Aorta (tissue), 5 donors: ENCODE measurements at regions not wholly inside any gene's neighbourhood (a gene's known extent, or its start where the extent isn't known, plus 50 kb on each side); places are given as distances from the start of the nearest gene placed in this dataset.

Experiments
- ATAC-seq: fragments of 200-7000 bp; cut with Tn5 transposase; one replicate; pipeline ENCODE4 v1.9.1; 2022; ENCODE audit warnings: moderate library complexity; ENCODE audit not compliant: low FRiP score
- DNase-seq, 2 donors: peaks; one replicate each; pipeline ENCODE4 v3.0.0-alpha.2; 2020
- H3K27ac ChIP-seq, 2 donors: one replicate each; pipeline ENCODE4 v1.5.1; 2013; ENCODE audit warnings: low read length in 2 of 2, mild to moderate bottlenecking in 2 of 2, moderate library complexity in 2 of 2, control low read depth in 1 of 2, inconsistent platforms in 1 of 2, low read depth in 1 of 2
- H3K27me3 ChIP-seq, 2 donors: one replicate each; pipeline ENCODE4 v1.6.1; 2013; ENCODE audit warnings: control low read depth in 1 of 2, low read length in 1 of 2, mild to moderate bottlenecking in 1 of 2, moderate library complexity in 1 of 2; ENCODE audit not compliant: insufficient read depth in 2 of 2, control insufficient read depth in 1 of 2
- H3K36me3 ChIP-seq, 2 donors: one replicate each; pipeline ENCODE4 v1.6.1; 2013; ENCODE audit warnings: control low read depth in 1 of 2, low read length in 1 of 2, mild to moderate bottlenecking in 1 of 2; ENCODE audit not compliant: insufficient read depth in 2 of 2, control insufficient read depth in 1 of 2
- H3K4me1 ChIP-seq, 2 donors: one replicate each; pipeline ENCODE4 v1.6.1; 2013; ENCODE audit warnings: low read length in 2 of 2, control low read depth in 1 of 2, mild to moderate bottlenecking in 1 of 2, moderate library complexity in 1 of 2; ENCODE audit not compliant: insufficient read depth in 2 of 2, control insufficient read depth in 1 of 2
- H3K4me3 ChIP-seq, 2 donors: one replicate each; pipeline ENCODE4 v1.5.1; 2013; ENCODE audit warnings: low read length in 2 of 2, control low read depth in 1 of 2, mild to moderate bottlenecking in 1 of 2
- H3K9me3 ChIP-seq: one replicate; pipeline ENCODE4 v1.6.1; 2013; ENCODE audit warnings: mild to moderate bottlenecking, low read length; ENCODE audit not compliant: control insufficient read depth
- WGBS, 2 donors: extraction: QIAGEN DNeasy Blood & Tissue Kit; methylation state at CpG; one replicate each; pipeline ENCODE4 v1.1.7; 2013; 5-methylcytosine and 5-hydroxymethylcytosine counted together
- intact Hi-C, 2 donors: fragments of 100-400 bp; cut with DNase I; formaldehyde crosslinking; loops; one replicate each; pipeline versions ENCODE4 v1.14.2 to v1.15.0; 2022
- donor health status: healthy with polysubstance abuse.
- donor health status: Bipolar disorder and iron deficiency.
- donor health status: DM: no; HTN: no; CAD: no.
- donor health status: DM: no; HTN: no; CAD: no.
- donor health status: DM: yes; HTN: yes; CAD: no.

- H3K4me3 ChIP-seq: no peak overlapping the region
- H3K27me3 ChIP-seq: no peaks in the 10 kb centered on the region
- ATAC-seq (no peak), DNase-seq (no peak)
- H3K4me1 ChIP-seq: no peaks in the 10 kb centered on the region
- no peak overlapping the region for H3K27ac ChIP-seq
- intact Hi-C loops: no loop called here
- H3K36me3 ChIP-seq: no peaks in the 10 kb centered on the region
- no peaks in the 10 kb centered on the region for H3K9me3 ChIP-seq
These were observed 141.4 kb upstream of the PAK3 start for GRCh38 chrX:110954428-110955100.

- no peak for ATAC-seq
- 47 to 69% methylated on average over 6 of the region's 6 CpGs for WGBS, 2 donors
These were observed 144.3 kb upstream of the PAK3 start for GRCh38 chrX:110951472-110952269.

GRCh38 chrX:110944751-110945675, 149.4 kb upstream of the CHRDL1 start:
- 10 to 32% methylated on average over 22 of the region's 22 CpGs for WGBS, 2 donors
- Histone ChIP-seq H3K36me3 (no peaks in the 10 kb centered on the region), H3K27me3 (no peaks in the 10 kb centered on the region), H3K4me3 (no peak overlapping the region), H3K4me1 (no peaks in the 10 kb centered on the region), H3K27ac (no peak overlapping the region), H3K9me3 (no peaks in the 10 kb centered on the region)
- ATAC-seq (no peak), DNase-seq (no peak)
- intact Hi-C loops: no loop called here

More at GRCh38 chrX:110951472-110952269, 144.3 kb upstream of the PAK3 start:
- DNase-seq: no peak
- no peaks in the 10 kb centered on the region for H3K9me3 ChIP-seq
- no peak overlapping the region for H3K4me3 ChIP-seq
- no peaks in the 10 kb centered on the region for H3K4me1 ChIP-seq
- no peak overlapping the region for H3K27ac ChIP-seq
- intact Hi-C loops: no loop called here
- no peaks in the 10 kb centered on the region for H3K27me3 ChIP-seq
- no peaks in the 10 kb centered on the region for H3K36me3 ChIP-seq

GRCh38 chrX:110944311-110944750, 148.7 kb upstream of the CHRDL1 start:
- DNase-seq (no peak), ATAC-seq (peak; percentile 38)
- H3K27ac ChIP-seq: no peak overlapping the region
- H3K36me3 ChIP-seq: no peaks in the 10 kb centered on the region
- no peaks in the 10 kb centered on the region for H3K27me3 ChIP-seq
- no peak overlapping the region for H3K4me3 ChIP-seq
- 1 to 27% methylated on average over 25 of the region's 25 CpGs for WGBS, 2 donors
- H3K4me1 ChIP-seq: no peaks in the 10 kb centered on the region
- intact Hi-C loops: no loop called here
- no peaks in the 10 kb centered on the region for H3K9me3 ChIP-seq

- intact Hi-C loops: no loop called here
- Histone ChIP-seq H3K27me3 (no peaks in the 10 kb centered on the region), H3K4me3 (no peak overlapping the region), H3K27ac (no peak overlapping the region), H3K4me1 (no peaks in the 10 kb centered on the region), H3K9me3 (no peaks in the 10 kb centered on the region), H3K36me3 (no peaks in the 10 kb centered on the region)
- DNase-seq: no peak
- ATAC-seq: no peak
These were observed 146.3 kb upstream of the CHRDL1 start for GRCh38 chrX:110941906-110942305.

- H3K27ac ChIP-seq: no peak overlapping the region
These were observed 143.5 kb upstream of the CHRDL1 start for GRCh38 chrX:110938977-110939732.

GRCh38 chrX:110924871-110925270, 129.3 kb upstream of the CHRDL1 start:
- Histone ChIP-seq H3K9me3 (no peaks in the 10 kb centered on the region), H3K27ac (no peak overlapping the region), H3K27me3 (no peaks in the 10 kb centered on the region), H3K4me3 (no peak overlapping the region), H3K4me1 (no peaks in the 10 kb centered on the region), H3K36me3 (no peaks in the 10 kb centered on the region)
- intact Hi-C loops: no loop called here
- no peak for DNase-seq
- no peak for ATAC-seq

More at GRCh38 chrX:110938977-110939732, 143.5 kb upstream of the CHRDL1 start:
- H3K9me3 ChIP-seq: no peaks in the 10 kb centered on the region
- no peaks in the 10 kb centered on the region for H3K27me3 ChIP-seq
- no peak for DNase-seq
- WGBS, 2 donors: 61 to 92% methylated on average over 3 of the region's 3 CpGs
- intact Hi-C loops: no loop called here
- no peaks in the 10 kb centered on the region for H3K4me1 ChIP-seq
- ATAC-seq: no peak
- H3K4me3 ChIP-seq: no peak overlapping the region
- no peaks in the 10 kb centered on the region for H3K36me3 ChIP-seq

- no peak overlapping the region for H3K27ac ChIP-seq
- H3K27me3 ChIP-seq: no peaks in the 10 kb centered on the region
- H3K4me3 ChIP-seq: no peak overlapping the region
- WGBS, 2 donors: 59 to 60% methylated on average over 3 of the region's 3 CpGs
- no peaks in the 10 kb centered on the region for H3K9me3 ChIP-seq
- DNase-seq: no peak
- ATAC-seq: no peak
- no peaks in the 10 kb centered on the region for H3K4me1 ChIP-seq
- no peaks in the 10 kb centered on the region for H3K36me3 ChIP-seq
- intact Hi-C loops: no loop called here
These were observed 125.4 kb upstream of the CHRDL1 start for GRCh38 chrX:110920991-110921390.
